ENCODE measurements at regions not wholly inside any gene's neighbourhood (a gene's known extent, or its start where the extent isn't known, plus 50 kb on each side); places are given as distances from the start of the nearest gene placed in this dataset.

DNA sequence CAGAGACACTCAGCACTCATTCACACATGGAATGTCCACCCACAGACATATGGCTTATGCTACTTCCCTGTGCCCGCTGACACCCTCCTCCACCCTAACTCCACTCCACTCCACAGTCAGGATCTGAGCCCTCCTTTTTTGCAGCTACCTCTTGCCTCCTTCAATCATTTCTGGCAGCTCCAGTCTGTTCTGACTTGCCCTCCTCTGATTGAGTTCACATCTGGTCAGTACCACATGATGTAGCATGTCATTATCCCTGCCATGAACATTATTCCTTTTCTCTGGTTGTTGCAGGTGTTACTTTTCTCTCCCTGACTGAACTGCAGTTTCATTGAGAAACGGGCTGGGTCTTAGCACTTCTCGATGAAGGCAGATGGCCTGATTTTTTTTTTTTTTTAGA is 130.1 kb upstream of the EGR2 start:
- no peak for DNase-seq (ENCODE audit: low read depth)
- CTCF ChIA-PET, result interaction anchor here (1.9 kb wide), 1 partner anchor 49 kb away, joined by 4 read pairs; no protein-coding TSS in a partner anchor

DNA sequence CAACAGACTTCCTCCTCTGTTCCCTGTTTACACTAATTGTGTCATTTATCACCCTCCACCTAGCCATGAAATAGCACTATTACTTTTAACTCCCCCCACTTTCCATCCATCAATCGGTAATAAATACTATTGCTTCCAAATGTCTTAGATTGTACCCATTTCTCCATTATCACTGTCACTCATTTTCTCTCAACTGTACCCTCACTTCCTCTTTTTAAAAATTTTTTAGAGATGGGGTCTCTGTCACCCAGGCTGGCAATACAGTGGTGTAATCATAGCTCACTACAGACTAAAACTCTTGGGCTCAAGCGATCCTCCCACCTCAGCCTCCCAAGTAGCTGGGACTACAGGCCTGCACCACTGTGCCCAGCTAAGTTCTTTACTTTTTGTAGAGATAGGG is 123.5 kb upstream of the EGR2 start:
- H3K27me3 ChIP-seq (ENCODE audit: control insufficient read depth, insufficient read depth, low read length), result no peaks in the 10 kb centered on the region
- ChIA-PET CTCF (no interaction called here), POLR2A (no interaction called here)
- H3K4me3 ChIP-seq (ENCODE audit: low read depth, low read length), result no peak overlapping the region
- no peaks in the 10 kb centered on the region for H3K36me3 ChIP-seq (ENCODE audit: control insufficient read depth, insufficient read depth, low read length)
- TF ChIP-seq, protein P1, sequence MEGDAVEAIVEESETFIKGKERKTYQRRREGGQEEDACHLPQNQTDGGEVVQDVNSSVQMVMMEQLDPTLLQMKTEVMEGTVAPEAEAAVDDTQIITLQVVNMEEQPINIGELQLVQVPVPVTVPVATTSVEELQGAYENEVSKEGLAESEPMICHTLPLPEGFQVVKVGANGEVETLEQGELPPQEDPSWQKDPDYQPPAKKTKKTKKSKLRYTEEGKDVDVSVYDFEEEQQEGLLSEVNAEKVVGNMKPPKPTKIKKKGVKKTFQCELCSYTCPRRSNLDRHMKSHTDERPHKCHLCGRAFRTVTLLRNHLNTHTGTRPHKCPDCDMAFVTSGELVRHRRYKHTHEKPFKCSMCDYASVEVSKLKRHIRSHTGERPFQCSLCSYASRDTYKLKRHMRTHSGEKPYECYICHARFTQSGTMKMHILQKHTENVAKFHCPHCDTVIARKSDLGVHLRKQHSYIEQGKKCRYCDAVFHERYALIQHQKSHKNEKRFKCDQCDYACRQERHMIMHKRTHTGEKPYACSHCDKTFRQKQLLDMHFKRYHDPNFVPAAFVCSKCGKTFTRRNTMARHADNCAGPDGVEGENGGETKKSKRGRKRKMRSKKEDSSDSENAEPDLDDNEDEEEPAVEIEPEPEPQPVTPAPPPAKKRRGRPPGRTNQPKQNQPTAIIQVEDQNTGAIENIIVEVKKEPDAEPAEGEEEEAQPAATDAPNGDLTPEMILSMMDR (IDR thresholded peaks at IDR 0.05; ENCODE audit: insufficient read depth, low read depth, low read length), result no peak
- DNase-seq (ENCODE audit: low read depth), result no peak

More for the DNA sequence above, 130.1 kb upstream of the EGR2 start:
- H3K36me3 ChIP-seq (ENCODE audit: control insufficient read depth, insufficient read depth, low read length), result no peaks in the 10 kb centered on the region
- TF ChIP-seq, protein P1 (IDR thresholded peaks at IDR 0.05; ENCODE audit: insufficient read depth, low read depth, low read length), result no peak
- POLR2A ChIA-PET, result no interaction called here
- H3K4me3 ChIP-seq (ENCODE audit: low read depth, low read length), result no peak overlapping the region
- H3K27me3 ChIP-seq (ENCODE audit: control insufficient read depth, insufficient read depth, low read length), result no peaks in the 10 kb centered on the region

DNA sequence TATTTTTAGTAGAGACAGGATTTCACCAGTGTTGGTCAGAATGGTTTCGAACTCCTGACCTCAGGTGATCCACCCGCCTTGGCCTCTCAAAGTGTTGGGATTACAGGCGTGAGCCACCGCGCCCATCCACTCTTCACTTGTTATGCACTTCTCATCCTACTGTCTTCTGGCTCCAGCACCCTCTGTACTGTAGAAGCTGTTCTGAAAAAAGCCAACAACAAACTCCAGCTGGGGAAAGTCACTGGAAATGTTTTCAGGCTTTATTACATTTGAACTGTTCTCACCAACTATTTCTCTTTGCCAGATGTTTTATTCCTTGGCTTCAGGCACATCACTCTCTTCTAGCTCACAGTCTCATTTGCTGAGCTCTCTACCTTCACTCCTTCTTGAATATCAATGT is 122.5 kb upstream of the EGR2 start:
- H3K4me3 ChIP-seq (ENCODE audit: low read depth, low read length), result no peak overlapping the region
- POLR2A ChIA-PET, result no interaction called here
- no peak for DNase-seq (ENCODE audit: low read depth)
- no peaks in the 10 kb centered on the region for H3K27me3 ChIP-seq (ENCODE audit: control insufficient read depth, insufficient read depth, low read length)
- H3K36me3 ChIP-seq (ENCODE audit: control insufficient read depth, insufficient read depth, low read length), result no peaks in the 10 kb centered on the region
- CTCF ChIA-PET, result no interaction called here
- TF ChIP-seq, protein P1 (IDR thresholded peaks at IDR 0.05; ENCODE audit: insufficient read depth, low read depth, low read length), result no peak

DNA sequence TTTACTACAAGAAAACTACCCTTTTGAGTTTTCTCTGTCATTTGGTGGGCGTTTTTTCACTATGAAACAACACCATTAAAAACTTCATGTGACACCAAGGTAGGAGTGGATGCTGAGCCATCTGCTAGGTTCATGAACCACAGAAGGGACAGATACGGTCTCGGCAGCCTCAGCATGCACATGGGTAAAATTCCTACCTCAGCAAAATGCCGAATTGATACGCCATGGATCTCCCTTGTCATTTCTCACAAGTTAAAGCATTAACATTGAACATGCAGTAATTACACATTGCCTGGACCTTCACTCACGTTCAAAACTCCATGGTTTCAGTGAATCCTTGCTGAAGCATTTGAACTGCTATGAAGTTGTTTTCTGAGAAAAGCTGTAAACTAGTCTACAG is 121.5 kb upstream of the EGR2 start:
- no peak for DNase-seq (ENCODE audit: low read depth)
- H3K27me3 ChIP-seq (ENCODE audit: control insufficient read depth, insufficient read depth, low read length), result no peaks in the 10 kb centered on the region
- TF ChIP-seq, protein P1 (IDR thresholded peaks at IDR 0.05; ENCODE audit: insufficient read depth, low read depth, low read length), result no peak
- ChIA-PET CTCF (no interaction called here), POLR2A (no interaction called here)
- H3K36me3 ChIP-seq (ENCODE audit: control insufficient read depth, insufficient read depth, low read length), result no peaks in the 10 kb centered on the region
- no peak overlapping the region for H3K4me3 ChIP-seq (ENCODE audit: low read depth, low read length)

DNA sequence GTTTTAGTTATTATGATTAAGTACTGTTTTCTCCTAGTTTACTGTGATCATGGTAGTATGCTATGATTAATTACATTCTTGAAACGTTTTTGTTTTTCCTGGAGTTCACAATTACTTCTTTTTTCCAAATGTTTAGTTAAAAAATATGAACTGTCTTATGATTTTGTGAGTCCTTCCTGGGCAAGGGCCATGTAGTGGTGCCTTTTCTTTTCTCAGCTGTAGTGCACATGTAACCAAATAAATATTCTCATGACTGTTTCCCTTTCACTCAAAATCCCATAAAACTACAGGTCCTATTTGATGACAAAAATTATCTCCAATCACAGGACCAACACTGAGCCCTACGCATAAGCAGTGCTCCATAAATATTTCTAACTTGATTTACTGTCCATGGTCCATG is 118.9 kb upstream of the EGR2 start:
- TF ChIP-seq, protein P1 (IDR thresholded peaks at IDR 0.05; ENCODE audit: insufficient read depth, low read depth, low read length), result no peak
- Histone ChIP-seq H3K4me3 (ENCODE audit: low read depth, low read length) (no peak overlapping the region), H3K27me3 (ENCODE audit: control insufficient read depth, insufficient read depth, low read length) (no peaks in the 10 kb centered on the region), H3K36me3 (ENCODE audit: control insufficient read depth, insufficient read depth, low read length) (no peaks in the 10 kb centered on the region)
- DNase-seq (ENCODE audit: low read depth), result no peak
- ChIA-PET CTCF (no interaction called here), POLR2A (interaction anchor here (0.6 kb wide), 1 partner anchor 64 kb away, joined by 5 read pairs; no protein-coding TSS in a partner anchor)

Measured in BJ (cell line).